ENCODE measurements at regions not wholly inside any gene's neighbourhood (a gene's known extent, or its start where the extent isn't known, plus 50 kb on each side); places are given as distances from the start of the nearest gene placed in this dataset.

DNA sequence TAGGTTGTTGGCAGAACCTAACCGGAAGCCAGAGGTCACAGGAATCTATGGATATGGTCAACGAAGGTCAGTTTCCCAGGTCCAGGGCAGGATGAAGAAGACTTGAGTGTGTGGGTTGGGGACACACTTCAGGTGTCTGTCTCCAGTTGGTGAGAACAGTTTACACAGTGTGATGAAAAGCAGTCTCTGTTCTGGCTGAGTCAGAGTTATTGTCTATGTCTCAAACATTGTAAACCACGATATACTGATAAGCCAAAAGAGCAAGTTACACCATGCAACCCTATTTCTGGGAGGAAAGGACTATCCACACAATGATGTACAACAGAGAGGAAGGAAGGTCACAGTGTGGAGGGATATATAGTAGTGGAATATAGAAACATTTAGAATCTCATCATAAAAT lies 187.1 kb upstream of the C1QTNF7 start:
- no peak overlapping the region for H3K4me3 ChIP-seq (ENCODE audit: low read depth, low read length)
- no peak for DNase-seq (ENCODE audit: low read depth)
- no peak for TF ChIP-seq CTCF (IDR thresholded peaks at IDR 0.05; ENCODE audit: control insufficient read depth, extremely low read depth, insufficient read depth)

- no peak for TF ChIP-seq CTCF (IDR thresholded peaks at IDR 0.05; ENCODE audit: control insufficient read depth, extremely low read depth, insufficient read depth)
- H3K4me3 ChIP-seq (ENCODE audit: low read depth, low read length), result no peak overlapping the region
- no peak for DNase-seq (ENCODE audit: low read depth)
Observed at GRCh38 chr4:15242021-15242420, 185.8 kb upstream of the C1QTNF7 start.

DNA sequence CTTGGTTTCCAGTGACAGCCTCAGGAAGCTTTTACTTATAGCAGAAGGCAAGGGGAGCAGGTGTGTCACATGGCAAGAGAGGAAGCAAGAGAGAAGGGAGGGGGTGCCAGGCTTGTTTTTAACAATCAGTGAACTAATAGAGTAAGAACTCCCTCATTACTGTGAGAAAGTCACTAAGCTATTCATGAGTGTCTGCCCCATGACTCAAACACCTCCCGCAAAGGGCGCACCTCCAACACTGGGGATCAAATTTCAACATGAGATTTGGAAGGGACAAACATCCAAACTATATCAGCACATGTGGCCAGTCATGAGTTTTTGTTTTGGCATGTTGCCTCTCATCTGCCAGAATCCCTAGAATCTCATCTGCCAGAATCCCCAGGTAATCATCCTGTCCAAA lies 183.5 kb upstream of the C1QTNF7 start:
- no peak for TF ChIP-seq CTCF (IDR thresholded peaks at IDR 0.05; ENCODE audit: control insufficient read depth, extremely low read depth, insufficient read depth)
- no peak overlapping the region for H3K4me3 ChIP-seq (ENCODE audit: low read depth, low read length)
- no peak for DNase-seq (ENCODE audit: low read depth)

- TF ChIP-seq CTCF (IDR thresholded peaks at IDR 0.05; ENCODE audit: control insufficient read depth, extremely low read depth, insufficient read depth), result no peak
- DNase-seq (ENCODE audit: low read depth), result no peak
- no peak overlapping the region for H3K4me3 ChIP-seq (ENCODE audit: low read depth, low read length)
Observed at GRCh38 chr4:15245006-15245530, 182.8 kb upstream of the C1QTNF7 start.

- no peak for DNase-seq (ENCODE audit: low read depth)
- TF ChIP-seq CTCF (IDR thresholded peaks at IDR 0.05; ENCODE audit: control insufficient read depth, extremely low read depth, insufficient read depth), result no peak
- H3K4me3 ChIP-seq (ENCODE audit: low read depth, low read length), result no peak overlapping the region
Observed at GRCh38 chr4:15250021-15250441, 177.8 kb upstream of the C1QTNF7 start.

DNA sequence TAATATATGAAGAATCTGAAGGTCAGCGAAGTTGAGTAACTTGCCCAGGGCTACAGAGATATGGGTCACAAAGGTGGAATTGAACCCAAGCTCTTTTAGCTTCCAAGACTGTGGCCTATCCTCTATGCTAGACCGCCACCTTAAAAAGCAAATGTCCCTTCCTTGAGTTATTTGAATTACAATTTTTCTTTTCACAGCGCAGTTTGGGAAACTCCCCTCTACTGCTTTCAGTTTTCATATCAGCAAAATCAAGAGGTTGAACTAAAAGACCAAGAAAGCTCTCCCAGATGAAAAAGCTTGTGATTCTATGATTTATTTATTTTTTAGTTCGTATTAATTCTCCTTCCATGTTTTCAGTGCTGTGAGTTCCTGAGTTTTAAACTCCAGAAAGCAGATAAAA lies 174.5 kb upstream of the C1QTNF7 start:
- TF ChIP-seq CTCF (IDR thresholded peaks at IDR 0.05; ENCODE audit: control insufficient read depth, extremely low read depth, insufficient read depth), result no peak
- H3K4me3 ChIP-seq (ENCODE audit: low read depth, low read length), result no peak overlapping the region

DNA sequence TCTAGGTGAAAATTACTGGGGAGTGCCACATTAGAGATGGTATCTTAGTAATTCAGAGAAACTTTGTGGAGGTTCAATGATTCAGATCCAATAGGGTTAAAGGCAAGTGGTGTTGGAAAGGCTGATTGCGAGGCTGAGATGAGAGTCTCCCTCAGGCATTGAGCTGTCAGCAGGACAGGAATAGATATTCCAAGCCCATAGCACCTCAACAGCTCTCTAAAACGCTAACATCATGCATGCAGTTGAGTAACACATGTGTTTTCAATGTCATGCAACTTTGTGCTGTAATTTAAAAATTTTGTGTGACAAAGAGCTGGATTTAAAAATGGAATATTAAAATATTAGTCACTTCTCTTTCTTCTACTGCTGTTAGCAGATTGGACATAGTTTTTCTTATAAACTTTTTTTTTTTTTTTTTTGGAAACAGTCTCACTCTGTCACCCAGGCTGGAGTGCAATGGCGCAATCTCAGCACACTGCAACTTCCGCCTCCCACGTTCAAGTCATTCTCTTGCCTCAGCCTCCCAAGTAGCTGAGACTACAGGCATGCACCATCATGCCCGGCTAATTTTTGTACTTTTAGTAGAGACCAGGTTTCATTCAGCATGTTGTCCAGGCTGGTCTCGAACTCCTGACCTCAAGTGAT lies 173.5 kb upstream of the C1QTNF7 start:
- no peak for DNase-seq (ENCODE audit: low read depth)
- no peak for TF ChIP-seq CTCF (IDR thresholded peaks at IDR 0.05; ENCODE audit: control insufficient read depth, extremely low read depth, insufficient read depth)
- no peak overlapping the region for H3K4me3 ChIP-seq (ENCODE audit: low read depth, low read length)

More for the DNA sequence above, 174.5 kb upstream of the C1QTNF7 start:
- no peak for DNase-seq (ENCODE audit: low read depth)
